ENCODE measurements at regions not wholly inside any gene's neighbourhood (a gene's known extent, or its start where the extent isn't known, plus 50 kb on each side); places are given as distances from the start of the nearest gene placed in this dataset.

GRCh38 chr13:69545551-69545950, 562.1 kb upstream of the ATXN8OS start:
- H3K4me1 Mint-ChIP-seq, result no peaks in the 10 kb centered on the region
- no peaks in the 10 kb centered on the region for H3K27me3 Mint-ChIP-seq
- no peak overlapping the region for H3K27ac Mint-ChIP-seq
- no peak for DNase-seq
- H3K36me3 Mint-ChIP-seq, result no peaks in the 10 kb centered on the region
- H3K4me3 Mint-ChIP-seq, result no peak overlapping the region
- H3K9me3 Mint-ChIP-seq, result no peaks in the 10 kb centered on the region

GRCh38 chr13:69524459-69525150, 583.0 kb upstream of the ATXN8OS start:
- Mint-ChIP-seq H3K36me3 (no peaks in the 10 kb centered on the region), H3K4me1 (no peaks in the 10 kb centered on the region), H3K4me3 (no peak overlapping the region)

GRCh38 chr13:69496981-69497380, 610.6 kb upstream of the ATXN8OS start:
- H3K27ac Mint-ChIP-seq, result no peak overlapping the region
- H3K36me3 Mint-ChIP-seq, result no peaks in the 10 kb centered on the region
- no peaks in the 10 kb centered on the region for H3K27me3 Mint-ChIP-seq
- DNase-seq, result no peak
- H3K4me3 Mint-ChIP-seq, result no peak overlapping the region
- no peaks in the 10 kb centered on the region for H3K4me1 Mint-ChIP-seq
- no peaks in the 10 kb centered on the region for H3K9me3 Mint-ChIP-seq

More at GRCh38 chr13:69524459-69525150, 583.0 kb upstream of the ATXN8OS start:
- H3K27me3 Mint-ChIP-seq, result no peaks in the 10 kb centered on the region
- no peak for DNase-seq
- no peak overlapping the region for H3K27ac Mint-ChIP-seq
- no peaks in the 10 kb centered on the region for H3K9me3 Mint-ChIP-seq

GRCh38 chr13:69495096-69495495, 612.5 kb upstream of the ATXN8OS start:
- DNase-seq, result no peak
- Mint-ChIP-seq H3K27me3 (no peaks in the 10 kb centered on the region), H3K9me3 (peaks cover 3% of the 10 kb centered on the region), H3K4me3 (no peak overlapping the region), H3K4me1 (no peaks in the 10 kb centered on the region), H3K27ac (no peak overlapping the region), H3K36me3 (no peaks in the 10 kb centered on the region)

GRCh38 chr13:69487576-69487975, 620.0 kb upstream of the ATXN8OS start:
- Mint-ChIP-seq H3K4me3 (no peak overlapping the region), H3K9me3 (peaks cover 4% of the 10 kb centered on the region), H3K4me1 (no peaks in the 10 kb centered on the region), H3K27ac (no peak overlapping the region), H3K36me3 (no peaks in the 10 kb centered on the region), H3K27me3 (no peaks in the 10 kb centered on the region)
- no peak for DNase-seq

- no peak for DNase-seq
- H3K4me3 Mint-ChIP-seq, result no peak overlapping the region
- no peak overlapping the region for H3K27ac Mint-ChIP-seq
- H3K36me3 Mint-ChIP-seq, result no peaks in the 10 kb centered on the region
- H3K27me3 Mint-ChIP-seq, result no peaks in the 10 kb centered on the region
- H3K4me1 Mint-ChIP-seq, result no peaks in the 10 kb centered on the region
- peaks cover 9% of the 10 kb centered on the region for H3K9me3 Mint-ChIP-seq
Observed at GRCh38 chr13:69485991-69486592, 621.5 kb upstream of the ATXN8OS start.

GRCh38 chr13:69477451-69477850, 630.2 kb upstream of the ATXN8OS start:
- no peak overlapping the region for H3K27ac Mint-ChIP-seq
- H3K4me3 Mint-ChIP-seq, result no peak overlapping the region
- no peak for DNase-seq
- no peaks in the 10 kb centered on the region for H3K36me3 Mint-ChIP-seq
- no peaks in the 10 kb centered on the region for H3K4me1 Mint-ChIP-seq
- no peaks in the 10 kb centered on the region for H3K27me3 Mint-ChIP-seq
- H3K9me3 Mint-ChIP-seq, result peaks cover 12% of the 10 kb centered on the region

- H3K36me3 Mint-ChIP-seq, result no peaks in the 10 kb centered on the region
- H3K4me1 Mint-ChIP-seq, result no peaks in the 10 kb centered on the region
- no peak overlapping the region for H3K4me3 Mint-ChIP-seq
- H3K27me3 Mint-ChIP-seq, result no peaks in the 10 kb centered on the region
- peaks cover 6% of the 10 kb centered on the region for H3K9me3 Mint-ChIP-seq
- no peak overlapping the region for H3K27ac Mint-ChIP-seq
- no peak for DNase-seq
Observed at GRCh38 chr13:69474011-69474685, 633.5 kb upstream of the ATXN8OS start.

- Mint-ChIP-seq H3K36me3 (no peaks in the 10 kb centered on the region), H3K9me3 (peaks cover 2% of the 10 kb centered on the region), H3K4me1 (no peaks in the 10 kb centered on the region), H3K27me3 (no peaks in the 10 kb centered on the region), H3K4me3 (no peak overlapping the region), H3K27ac (no peak overlapping the region)
- no peak for DNase-seq
Observed at GRCh38 chr13:69468624-69469023, 639.0 kb upstream of the ATXN8OS start.

GRCh38 chr13:69461397-69461796, 646.2 kb upstream of the ATXN8OS start:
- DNase-seq, result no peak
- Mint-ChIP-seq H3K4me3 (no peak overlapping the region), H3K27me3 (no peaks in the 10 kb centered on the region), H3K4me1 (no peaks in the 10 kb centered on the region), H3K36me3 (no peaks in the 10 kb centered on the region), H3K27ac (no peak overlapping the region), H3K9me3 (peaks cover 2% of the 10 kb centered on the region)

GRCh38 chr13:69459346-69459745, 648.3 kb upstream of the ATXN8OS start:
- DNase-seq, result no peak
- no peaks in the 10 kb centered on the region for H3K27me3 Mint-ChIP-seq
- peaks cover 2% of the 10 kb centered on the region for H3K9me3 Mint-ChIP-seq
- H3K4me1 Mint-ChIP-seq, result no peaks in the 10 kb centered on the region
- H3K36me3 Mint-ChIP-seq, result no peaks in the 10 kb centered on the region
- no peak overlapping the region for H3K27ac Mint-ChIP-seq
- no peak overlapping the region for H3K4me3 Mint-ChIP-seq

GRCh38 chr13:69458013-69458412, 649.6 kb upstream of the ATXN8OS start:
- no peak for DNase-seq
- Mint-ChIP-seq H3K27me3 (no peaks in the 10 kb centered on the region), H3K36me3 (no peaks in the 10 kb centered on the region), H3K27ac (no peak overlapping the region), H3K4me1 (no peaks in the 10 kb centered on the region), H3K4me3 (no peak overlapping the region), H3K9me3 (peaks cover 2% of the 10 kb centered on the region)

- no peak for DNase-seq
- Mint-ChIP-seq H3K27me3 (no peaks in the 10 kb centered on the region), H3K27ac (no peak overlapping the region), H3K4me1 (no peaks in the 10 kb centered on the region), H3K9me3 (peaks cover 2% of the 10 kb centered on the region), H3K4me3 (no peak overlapping the region), H3K36me3 (no peaks in the 10 kb centered on the region)
Observed at GRCh38 chr13:69450245-69450644, 657.4 kb upstream of the ATXN8OS start.

- no peaks in the 10 kb centered on the region for H3K27me3 Mint-ChIP-seq
- H3K4me3 Mint-ChIP-seq, result no peak overlapping the region
- H3K27ac Mint-ChIP-seq, result no peak overlapping the region
- H3K4me1 Mint-ChIP-seq, result no peaks in the 10 kb centered on the region
- no peaks in the 10 kb centered on the region for H3K36me3 Mint-ChIP-seq
- peaks cover 31% of the 10 kb centered on the region for H3K9me3 Mint-ChIP-seq
- DNase-seq, result no peak
Observed at GRCh38 chr13:69425235-69425634, 682.4 kb upstream of the ATXN8OS start.

- Mint-ChIP-seq H3K36me3 (no peaks in the 10 kb centered on the region), H3K27ac (no peak overlapping the region), H3K4me3 (no peak overlapping the region), H3K27me3 (no peaks in the 10 kb centered on the region), H3K9me3 (peaks cover 27% of the 10 kb centered on the region), H3K4me1 (no peaks in the 10 kb centered on the region)
- no peak for DNase-seq
Observed at GRCh38 chr13:69423844-69424243, 683.8 kb upstream of the ATXN8OS start.

- Mint-ChIP-seq H3K27ac (no peak overlapping the region), H3K27me3 (no peaks in the 10 kb centered on the region), H3K4me1 (no peaks in the 10 kb centered on the region), H3K36me3 (no peaks in the 10 kb centered on the region), H3K9me3 (peaks cover under 1% of the 10 kb centered on the region), H3K4me3 (no peak overlapping the region)
- no peak for DNase-seq
Observed at GRCh38 chr13:69418319-69418718, 689.3 kb upstream of the ATXN8OS start.

Data from activated naive CD8-positive, alpha-beta T cell treated with anti-CD3 and anti-CD28 coated beads for 36 hours (primary cell).